Erythroblast (primary cell): ENCODE measurements at regions not wholly inside any gene's neighbourhood (a gene's known extent, or its start where the extent isn't known, plus 50 kb on each side); places are given as distances from the start of the nearest gene placed in this dataset.

ENCODE experiments used
- GATA1 ChIP-seq: IDR thresholded peaks from 2 replicates; pipeline ENCODE4 v1.6.1; 2011; ENCODE audit warnings: low read depth, mild to moderate bottlenecking, control low read depth, low read length, moderate library complexity
- POLR2A ChIP-seq: IDR thresholded peaks from 2 replicates; pipeline ENCODE4 v1.6.1; 2011; ENCODE audit warnings: mild to moderate bottlenecking, low read length

- TF ChIP-seq POLR2A (no peak), GATA1 (no peak)
Measured at GRCh38 chr7:128174386-128174785, 66.7 kb upstream of the LEP start.
